ENCODE measurements at regions not wholly inside any gene's neighbourhood (a gene's known extent, or its start where the extent isn't known, plus 50 kb on each side); places are given as distances from the start of the nearest gene placed in this dataset.

DNA sequence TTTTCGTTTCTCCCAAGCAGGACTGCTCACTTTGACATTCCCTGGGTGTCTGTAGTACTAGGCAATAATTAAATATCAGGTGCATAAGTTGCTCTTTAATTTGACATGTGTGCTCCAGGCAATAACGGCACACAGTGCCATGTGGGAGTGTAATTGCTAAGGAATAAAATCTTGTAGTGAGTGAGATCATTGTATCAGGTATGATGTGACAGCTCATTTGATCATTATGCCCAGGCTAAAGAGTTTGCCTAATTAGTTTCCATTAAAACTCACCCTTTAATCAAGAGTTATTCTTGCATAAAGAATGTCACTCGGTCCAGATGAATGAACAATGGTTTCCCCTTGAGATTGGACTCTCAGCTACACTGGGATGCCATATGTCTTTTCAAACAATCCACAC is 220.0 kb downstream of the INSC start:
- TF ChIP-seq, protein P1, sequence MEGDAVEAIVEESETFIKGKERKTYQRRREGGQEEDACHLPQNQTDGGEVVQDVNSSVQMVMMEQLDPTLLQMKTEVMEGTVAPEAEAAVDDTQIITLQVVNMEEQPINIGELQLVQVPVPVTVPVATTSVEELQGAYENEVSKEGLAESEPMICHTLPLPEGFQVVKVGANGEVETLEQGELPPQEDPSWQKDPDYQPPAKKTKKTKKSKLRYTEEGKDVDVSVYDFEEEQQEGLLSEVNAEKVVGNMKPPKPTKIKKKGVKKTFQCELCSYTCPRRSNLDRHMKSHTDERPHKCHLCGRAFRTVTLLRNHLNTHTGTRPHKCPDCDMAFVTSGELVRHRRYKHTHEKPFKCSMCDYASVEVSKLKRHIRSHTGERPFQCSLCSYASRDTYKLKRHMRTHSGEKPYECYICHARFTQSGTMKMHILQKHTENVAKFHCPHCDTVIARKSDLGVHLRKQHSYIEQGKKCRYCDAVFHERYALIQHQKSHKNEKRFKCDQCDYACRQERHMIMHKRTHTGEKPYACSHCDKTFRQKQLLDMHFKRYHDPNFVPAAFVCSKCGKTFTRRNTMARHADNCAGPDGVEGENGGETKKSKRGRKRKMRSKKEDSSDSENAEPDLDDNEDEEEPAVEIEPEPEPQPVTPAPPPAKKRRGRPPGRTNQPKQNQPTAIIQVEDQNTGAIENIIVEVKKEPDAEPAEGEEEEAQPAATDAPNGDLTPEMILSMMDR (IDR thresholded peaks at IDR 0.05; ENCODE audit: poor library complexity) = no peak
- TF ChIP-seq EZH2phosphoT487 (IDR thresholded peaks at IDR 0.05; ENCODE audit: low read depth, severe bottlenecking, unreplicated experiment) (no peak), EZH2 (IDR thresholded peaks at IDR 0.05; ENCODE audit: borderline replicate concordance) (no peak)
